A549 (cell line): ENCODE measurements at regions not wholly inside any gene's neighbourhood (a gene's known extent, or its start where the extent isn't known, plus 50 kb on each side); places are given as distances from the start of the nearest gene placed in this dataset.

ENCODE experiments used
- ATAC-seq, 2 experiments: fragments of 200-7000 bp in 1 of 2; fragments of >200 bp in 1 of 2; cut with Nextera tagmentation in 1 of 2; cut with Tn5 transposase in 1 of 2; 3 replicates each; pipeline versions ENCODE4 v1.8.0 to v1.9.1; 2018 to 2020; ENCODE audit warnings: mild to moderate bottlenecking in 1 of 2, moderate library complexity in 1 of 2
- CTCF ChIA-PET: fragments of 300-600 bp; sonication (Branson Sonifier 250); formaldehyde crosslinking; extraction: SDS; loops from one replicate; lab custom pipeline; 2021; ENCODE audit warnings: antibody characterized with exemption, inconsistent platforms; lab: Yijun Ruan, JAX
- POLR2A ChIA-PET: fragments of 350-600 bp; formaldehyde crosslinking; extraction: SDS; loops from one replicate; lab custom pipeline; 2021; ENCODE audit warnings: antibody characterized with exemption, inconsistent platforms; lab: Yijun Ruan, JAX
- DNase-seq, 2 experiments: peaks; one replicate each; pipeline versions ENCODE4 v3.0.0 to v3.0.0-alpha.2; 2011 to 2016; ENCODE audit warnings: low read depth in 1 of 2, low spot score in 1 of 2
- FAIRE-seq: peaks from 2 replicates; lab custom pipeline; 2011; peaks lifted over from hg19 to GRCh38; lab: Jason Lieb, UNC
- H3K27ac ChIP-seq, 2 experiments: fragments of >200 bp; sonication (Bioruptor Twin); formaldehyde crosslinking; 3 replicates each; pipeline ENCODE4 v1.5.1; 2016 to 2017
- H3K4me1 ChIP-seq: fragments of >200 bp; sonication (Bioruptor Twin); formaldehyde crosslinking; 3 replicates; pipeline ENCODE4 v1.6.1; 2016
- H3K4me2 ChIP-seq: fragments of >200 bp; sonication (Bioruptor Twin); formaldehyde crosslinking; 3 replicates; pipeline ENCODE4 v1.6.1; 2016
- H3K4me3 ChIP-seq: fragments of >200 bp; sonication (Bioruptor Twin); formaldehyde crosslinking; 3 replicates; pipeline ENCODE4 v1.5.1; 2016
- H3K9me3 ChIP-seq: fragments of >200 bp; sonication (Bioruptor Twin); formaldehyde crosslinking; 3 replicates; pipeline ENCODE4 v1.6.1; 2016
- CBX8 ChIP-seq: fragments of 200-600 bp; sonication (generic); IDR thresholded peaks from 2 replicates; pipeline ENCODE4 v1.6.1; 2016
- CEBPB ChIP-seq, 2 experiments: fragments of >200 bp in 1 of 2; sonication (Bioruptor Twin) in 1 of 2; formaldehyde crosslinking in 1 of 2; IDR thresholded peaks; 2 replicates each; pipeline ENCODE4 v1.6.1; 2012 to 2016
- CHD2 ChIP-seq: fragments of 150-350 bp; IDR thresholded peaks from 2 replicates; pipeline ENCODE4 v1.6.1; 2014; ENCODE audit warnings: low read length; ENCODE audit not compliant: partially characterized antibody
- FOSL2 ChIP-seq, 2 experiments: fragments of 450-650 bp in 1 of 2; fragments of >200 bp in 1 of 2; sonication (Bioruptor Twin) in 1 of 2; formaldehyde crosslinking; IDR thresholded peaks; 2 replicates each; pipeline versions ENCODE4 v1.5.0 to v1.6.1; 2016 to 2020; ENCODE audit warnings: mild to moderate bottlenecking in 1 of 2, moderate library complexity in 1 of 2
- GATA3 ChIP-seq: IDR thresholded peaks from 2 replicates; pipeline ENCODE4 v1.6.1; 2012; ENCODE audit warnings: borderline replicate concordance
- HEYL ChIP-seq: fragments of 250-450 bp; sonication (Bioruptor Pico); IDR thresholded peaks from 2 replicates; pipeline ENCODE4 v1.8.0; 2021; ENCODE audit warnings: mild to moderate bottlenecking, moderate library complexity
- HOXB13 ChIP-seq: fragments of 250-450 bp; sonication (Bioruptor Pico); IDR thresholded peaks from 2 replicates; pipeline ENCODE4 v1.5.0; 2020; ENCODE audit warnings: low read depth, mild to moderate bottlenecking, moderate library complexity
- JUNB ChIP-seq: fragments of >200 bp; sonication (Bioruptor Twin); formaldehyde crosslinking; IDR thresholded peaks from 2 replicates; pipeline ENCODE4 v1.6.1; 2016
- MAFK ChIP-seq: fragments of 450-650 bp; IDR thresholded peaks from 2 replicates; pipeline ENCODE4 v1.6.1; 2014; ENCODE audit not compliant: partially characterized antibody
- MAZ ChIP-seq: fragments of 150-350 bp; IDR thresholded peaks from 2 replicates; pipeline ENCODE4 v1.6.1; 2014; ENCODE audit warnings: antibody characterized with exemption, low read depth, low read length, borderline replicate concordance
- MYC ChIP-seq: IDR thresholded peaks from 2 replicates; pipeline ENCODE4 v1.6.1; 2012; ENCODE audit warnings: mild to moderate bottlenecking, inconsistent platforms, low read length, improper control_type of control experiment, borderline replicate concordance
- POLR2A ChIP-seq: IDR thresholded peaks from 2 replicates; pipeline ENCODE4 v1.6.1; 2012; ENCODE audit warnings: mild to moderate bottlenecking, low read length
- POLR2AphosphoS2 ChIP-seq: conservative IDR thresholded peaks from 2 replicates; pipeline ENCODE4 v1.6.1; 2012; ENCODE audit warnings: low read length, improper control_type of control experiment, inconsistent platforms
- RAD21 ChIP-seq, 2 experiments: fragments of >200 bp in 1 of 2; sonication (Bioruptor Twin) in 1 of 2; formaldehyde crosslinking in 1 of 2; IDR thresholded peaks in 1 of 2; conservative IDR thresholded peaks in 1 of 2; 2 replicates in 1 of 2; 3 replicates in 1 of 2; pipeline ENCODE4 v1.6.1; 2012 to 2018; ENCODE audit warnings: inconsistent platforms in 1 of 2
- RCOR1 ChIP-seq: fragments of 150-350 bp; IDR thresholded peaks from 2 replicates; pipeline ENCODE4 v1.6.1; 2014; ENCODE audit warnings: antibody characterized with exemption, low read length, low read depth
- RFX5 ChIP-seq: fragments of 450-650 bp; IDR thresholded peaks from 2 replicates; pipeline ENCODE4 v1.7.1; 2014; ENCODE audit warnings: antibody characterized with exemption, mild to moderate bottlenecking, moderate library complexity
- SMC3 ChIP-seq: fragments of >200 bp; sonication (Bioruptor Twin); formaldehyde crosslinking; IDR thresholded peaks from 3 replicates; pipeline ENCODE4 v1.6.1; 2018; ENCODE audit warnings: inconsistent platforms
- ZSCAN20 ChIP-seq: fragments of 250-450 bp; sonication (Bioruptor Pico); IDR thresholded peaks from 2 replicates; pipeline ENCODE4 v1.8.0; 2022; ENCODE audit warnings: mild to moderate bottlenecking, moderate library complexity
- WGBS: methylation state at CpG from one replicate; pipeline ENCODE4 v1.1.6; 2017; ENCODE audit errors: missing lambda C conversion rate; 5-methylcytosine and 5-hydroxymethylcytosine counted together
- TF ChIP-seq, protein P1 (sequence below): IDR thresholded peaks from 2 replicates; pipeline ENCODE4 v1.6.1; 2012
- TF ChIP-seq, protein P2 (sequence below): fragments of 200-600 bp; sonication (generic); IDR thresholded peaks from 2 replicates; pipeline ENCODE4 v1.6.1; 2016; ENCODE audit warnings: antibody characterized with exemption, mild to moderate bottlenecking, moderate library complexity

GRCh38 chr5:72692651-72693442 is 123.6 kb upstream of the TNPO1 start:
- Histone ChIP-seq H3K4me1 (no peaks in the 10 kb centered on the region), H3K9me3 (no peaks in the 10 kb centered on the region), H3K27ac (no peak overlapping the region), H3K4me3 (no peak overlapping the region), H3K4me2 (no peak overlapping the region)
- 57% methylated on average over 9 of the region's 9 CpGs for WGBS
- FAIRE-seq = no peak
- no peak for TF ChIP-seq MAZ
- 0 out of 4 replicates have a peak, but pooled peaks of 1 of the 2 experiments have one; percentile 12 for TF ChIP-seq CEBPB (IDR thresholded peaks at IDR 0.05)
- no peak for TF ChIP-seq SMC3
- TF ChIP-seq CBX8 = no peak
- TF ChIP-seq RCOR1 = no peak
- POLR2A ChIA-PET = no interaction called here
- DNase-seq = no peak
- CTCF ChIA-PET = no interaction called here
- no peak for ATAC-seq

DNA sequence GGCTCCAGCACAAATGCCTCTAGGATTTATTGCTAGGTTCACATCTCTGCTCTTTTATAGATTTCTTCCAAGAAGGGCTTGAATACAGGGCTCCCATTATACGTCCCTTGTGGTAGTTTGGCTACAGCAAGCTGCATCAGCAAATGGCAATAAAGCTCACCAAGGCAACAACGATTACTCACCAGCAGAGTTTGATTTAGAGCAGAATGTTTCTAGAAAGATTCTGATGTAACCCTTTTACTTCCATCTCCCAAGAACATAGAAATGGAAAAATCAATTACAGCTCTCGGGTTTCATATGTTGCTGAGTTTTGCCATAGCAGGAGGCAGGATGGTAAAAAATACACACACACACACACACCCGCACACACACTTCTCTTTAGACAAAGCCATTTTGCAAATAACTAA is 124.2 kb upstream of the TNPO1 start:
- no peaks in the 10 kb centered on the region for H3K4me1 ChIP-seq
- no peak for DNase-seq
- CTCF ChIA-PET = interaction anchor here (1.1 kb wide), 1 partner anchor 326 kb away, joined by 4 read pairs; no protein-coding TSS in a partner anchor
- FAIRE-seq = no peak
- no peak overlapping the region for H3K27ac ChIP-seq
- no peak overlapping the region for H3K4me2 ChIP-seq
- H3K9me3 ChIP-seq = no peaks in the 10 kb centered on the region
- H3K4me3 ChIP-seq = no peak overlapping the region
- no peak for TF ChIP-seq CBX8
- no peak for TF ChIP-seq HEYL
- no peak for TF ChIP-seq JUNB
- TF ChIP-seq, protein P1, sequence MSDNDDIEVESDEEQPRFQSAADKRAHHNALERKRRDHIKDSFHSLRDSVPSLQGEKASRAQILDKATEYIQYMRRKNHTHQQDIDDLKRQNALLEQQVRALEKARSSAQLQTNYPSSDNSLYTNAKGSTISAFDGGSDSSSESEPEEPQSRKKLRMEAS = no peak
- no peak for TF ChIP-seq MYC
- no peak for TF ChIP-seq HOXB13 (CRISPR knock-in tag)
- TF ChIP-seq MAFK = no peak
- ATAC-seq = no peak
- 72% methylated on average over 4 of the region's 4 CpGs for WGBS
- POLR2A ChIA-PET = no interaction called here

GRCh38 chr5:72691751-72692150 is 124.7 kb upstream of the TNPO1 start:
- CTCF ChIA-PET = interaction anchor here (1.1 kb wide), 1 partner anchor 326 kb away, joined by 4 read pairs; no protein-coding TSS in a partner anchor
- 42% methylated on average over 3 of the region's 3 CpGs for WGBS
- H3K4me1 ChIP-seq = no peaks in the 10 kb centered on the region
- POLR2A ChIA-PET = no interaction called here
- ATAC-seq (no peak), DNase-seq (no peak), FAIRE-seq (no peak)
- H3K4me2 ChIP-seq = no peak overlapping the region
- H3K9me3 ChIP-seq = no peaks in the 10 kb centered on the region
- no peak overlapping the region for H3K4me3 ChIP-seq
- no peak overlapping the region for H3K27ac ChIP-seq
- no peak for TF ChIP-seq POLR2A
- no peak for TF ChIP-seq CHD2
- TF ChIP-seq, protein P2, sequence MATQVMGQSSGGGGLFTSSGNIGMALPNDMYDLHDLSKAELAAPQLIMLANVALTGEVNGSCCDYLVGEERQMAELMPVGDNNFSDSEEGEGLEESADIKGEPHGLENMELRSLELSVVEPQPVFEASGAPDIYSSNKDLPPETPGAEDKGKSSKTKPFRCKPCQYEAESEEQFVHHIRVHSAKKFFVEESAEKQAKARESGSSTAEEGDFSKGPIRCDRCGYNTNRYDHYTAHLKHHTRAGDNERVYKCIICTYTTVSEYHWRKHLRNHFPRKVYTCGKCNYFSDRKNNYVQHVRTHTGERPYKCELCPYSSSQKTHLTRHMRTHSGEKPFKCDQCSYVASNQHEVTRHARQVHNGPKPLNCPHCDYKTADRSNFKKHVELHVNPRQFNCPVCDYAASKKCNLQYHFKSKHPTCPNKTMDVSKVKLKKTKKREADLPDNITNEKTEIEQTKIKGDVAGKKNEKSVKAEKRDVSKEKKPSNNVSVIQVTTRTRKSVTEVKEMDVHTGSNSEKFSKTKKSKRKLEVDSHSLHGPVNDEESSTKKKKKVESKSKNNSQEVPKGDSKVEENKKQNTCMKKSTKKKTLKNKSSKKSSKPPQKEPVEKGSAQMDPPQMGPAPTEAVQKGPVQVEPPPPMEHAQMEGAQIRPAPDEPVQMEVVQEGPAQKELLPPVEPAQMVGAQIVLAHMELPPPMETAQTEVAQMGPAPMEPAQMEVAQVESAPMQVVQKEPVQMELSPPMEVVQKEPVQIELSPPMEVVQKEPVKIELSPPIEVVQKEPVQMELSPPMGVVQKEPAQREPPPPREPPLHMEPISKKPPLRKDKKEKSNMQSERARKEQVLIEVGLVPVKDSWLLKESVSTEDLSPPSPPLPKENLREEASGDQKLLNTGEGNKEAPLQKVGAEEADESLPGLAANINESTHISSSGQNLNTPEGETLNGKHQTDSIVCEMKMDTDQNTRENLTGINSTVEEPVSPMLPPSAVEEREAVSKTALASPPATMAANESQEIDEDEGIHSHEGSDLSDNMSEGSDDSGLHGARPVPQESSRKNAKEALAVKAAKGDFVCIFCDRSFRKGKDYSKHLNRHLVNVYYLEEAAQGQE = no peak

GRCh38 chr5:72688916-72689315 is 127.5 kb upstream of the TNPO1 start:
- ChIA-PET CTCF (interaction anchor here (1.3 kb wide), 1 partner anchor 10 kb away, joined by 3 read pairs; no protein-coding TSS in a partner anchor), POLR2A (no interaction called here)
- no peaks in the 10 kb centered on the region for H3K9me3 ChIP-seq
- 82% methylated on average over 3 of the region's 3 CpGs for WGBS
- no peak overlapping the region for H3K4me3 ChIP-seq
- DNase-seq (no peak), ATAC-seq (no peak), FAIRE-seq (no peak)
- no peaks in the 10 kb centered on the region for H3K4me1 ChIP-seq
- no peak overlapping the region for H3K4me2 ChIP-seq
- no peak overlapping the region for H3K27ac ChIP-seq
- TF ChIP-seq, protein P1 = no peak
- TF ChIP-seq RFX5 = no peak
- TF ChIP-seq FOSL2 (IDR thresholded peaks at IDR 0.05) = no peak
- TF ChIP-seq FOSL2 (CRISPR knock-in tag; IDR thresholded peaks at IDR 0.05) = no peak
- no peak for TF ChIP-seq RAD21 (conservative IDR thresholded peaks at IDR 0.05 in 1 of 2, IDR thresholded peaks at IDR 0.05 in 1 of 2)
- no peak for TF ChIP-seq HEYL
- TF ChIP-seq, protein P2 = no peak
- no peak for TF ChIP-seq ZSCAN20
- no peak for TF ChIP-seq GATA3
- TF ChIP-seq POLR2AphosphoS2 = no peak
